ENCODE measurements at regions not wholly inside any gene's neighbourhood (a gene's known extent, or its start where the extent isn't known, plus 50 kb on each side); places are given as distances from the start of the nearest gene placed in this dataset.
"Not testable (repeated sequence)": the region's sequence is repeated elsewhere in the genome, so short reads cannot be mapped to it uniquely, and the experiment has no call there.

- no peak for DNase-seq
Measured at GRCh38 chr13:111005364-111005763, 90.5 kb upstream of the ANKRD10 start.

- DNase-seq, result no peak
Measured at GRCh38 chr13:111004444-111004843, 89.6 kb upstream of the ANKRD10 start.

GRCh38 chr13:111001636-111002035 lies 86.8 kb upstream of the ANKRD10 start:
- DNase-seq, result no peak

GRCh38 chr13:110993788-110994187 lies 78.9 kb upstream of the ANKRD10 start:
- DNase-seq, result no peak

- DNase-seq, result no peak
Measured at GRCh38 chr13:110991991-110992508, 77.2 kb upstream of the ANKRD10 start.

- no peak for DNase-seq
Measured at GRCh38 chr13:110989331-110989730, 74.5 kb upstream of the ANKRD10 start.

- DNase-seq, result no peak
Measured at GRCh38 chr13:110985541-110985940, 70.7 kb upstream of the ANKRD10 start.

- DNase-seq, result no peak
Measured at GRCh38 chr13:110984798-110985197, 69.9 kb upstream of the ANKRD10 start.

- no peak for DNase-seq
Measured at GRCh38 chr13:110984381-110984780, 69.5 kb upstream of the ANKRD10 start.

- DNase-seq, result peak; percentile 21
Measured at GRCh38 chr13:110983241-110983640, 68.4 kb upstream of the ANKRD10 start.

- no peak for DNase-seq
Measured at GRCh38 chr13:110981379-110981778, 66.5 kb upstream of the ANKRD10 start.

- no peak for DNase-seq
Measured at GRCh38 chr13:110980921-110981320, 66.1 kb upstream of the ANKRD10 start.

GRCh38 chr13:110979149-110979548 lies 64.3 kb upstream of the ANKRD10 start:
- DNase-seq, result not testable (repeated sequence)

GRCh38 chr13:110978390-110978789 lies 63.5 kb upstream of the ANKRD10 start:
- DNase-seq, result no peak

GRCh38 chr13:110976785-110977184 lies 61.9 kb upstream of the ANKRD10 start:
- no peak for DNase-seq

GRCh38 chr13:110973007-110973700 lies 58.3 kb upstream of the ANKRD10 start:
- no peak for DNase-seq

GRCh38 chr13:110971486-110971885 lies 56.6 kb upstream of the ANKRD10 start:
- no peak for DNase-seq

GRCh38 chr13:110967156-110967855 lies 52.4 kb upstream of the ANKRD10 start:
- DNase-seq, result not testable (repeated sequence)

GRCh38 chr13:110965755-110966134 lies 50.9 kb upstream of the ANKRD10 start:
- DNase-seq, result no peak

GRCh38 chr13:110965038-110965754 lies 50.3 kb upstream of the ANKRD10 start:
- no peak for DNase-seq
